Neural progenitor cell (in vitro differentiated cells): ENCODE measurements at regions not wholly inside any gene's neighbourhood (a gene's known extent, or its start where the extent isn't known, plus 50 kb on each side); places are given as distances from the start of the nearest gene placed in this dataset.

ENCODE experiments used
- DNase-seq: peaks from one replicate; pipeline ENCODE4 v3.0.0-alpha.2; 2016; ENCODE audit warnings: low spot score
- H2AFZ ChIP-seq: fragments of 200-600 bp; sonication (generic); replicated peaks from 2 replicates; pipeline ENCODE4 v1.6.1; 2016; ENCODE audit warnings: antibody characterized with exemption
- H3F3A ChIP-seq: fragments of 200-600 bp; sonication (generic); 2 replicates; pipeline ENCODE4 v1.6.1; 2016; ENCODE audit warnings: antibody characterized with exemption, low read depth
- H3K27ac ChIP-seq: fragments of 200-600 bp; sonication (generic); 2 replicates; pipeline ENCODE4 v1.5.1; 2016; ENCODE audit warnings: mild to moderate bottlenecking
- H3K27me3 ChIP-seq: fragments of 200-600 bp; sonication (generic); 2 replicates; pipeline ENCODE4 v1.6.1; 2016; ENCODE audit warnings: mild to moderate bottlenecking, moderate library complexity
- H3K36me3 ChIP-seq: fragments of 200-600 bp; sonication (generic); 2 replicates; pipeline ENCODE4 v1.5.1; 2016
- H3K4me1 ChIP-seq: fragments of 200-600 bp; sonication (generic); 2 replicates; pipeline ENCODE4 v1.6.1; 2016; ENCODE audit warnings: mixed run types
- H3K4me2 ChIP-seq: fragments of 200-600 bp; sonication (generic); 2 replicates; pipeline ENCODE4 v1.6.1; 2016
- H3K4me3 ChIP-seq: fragments of 200-600 bp; sonication (generic); 2 replicates; pipeline ENCODE4 v1.5.1; 2016
- H3K79me2 ChIP-seq: fragments of 200-600 bp; sonication (generic); 2 replicates; pipeline ENCODE4 v1.6.1; 2016; ENCODE audit warnings: low read depth
- H3K9ac ChIP-seq: fragments of 200-600 bp; sonication (generic); 2 replicates; pipeline ENCODE4 v1.6.1; 2016
- H3K9me3 ChIP-seq: fragments of 200-600 bp; sonication (generic); 2 replicates; pipeline ENCODE4 v1.5.1; 2016; ENCODE audit warnings: low read depth
- H4K20me1 ChIP-seq: fragments of 200-600 bp; sonication (generic); 2 replicates; pipeline ENCODE4 v1.6.1; 2016; ENCODE audit warnings: low read depth
- H3K27ac Mint-ChIP-seq: 3 replicates; pipeline ENCODE4 v1.8.0; 2021; ENCODE audit warnings: mixed read lengths
- H3K27me3 Mint-ChIP-seq: 2 replicates; pipeline ENCODE4 v1.8.0; 2022; ENCODE audit warnings: low read depth, mild to moderate bottlenecking, inconsistent platforms, moderate library complexity, mixed read lengths; ENCODE audit not compliant: insufficient read depth
- H3K36me3 Mint-ChIP-seq: 3 replicates; pipeline ENCODE4 v1.8.0; 2021; ENCODE audit warnings: mixed read lengths
- H3K4me1 Mint-ChIP-seq: 3 replicates; pipeline ENCODE4 v1.8.0; 2021; ENCODE audit warnings: mixed read lengths
- H3K4me3 Mint-ChIP-seq: 3 replicates; pipeline ENCODE4 v1.8.0; 2021; ENCODE audit warnings: mild to moderate bottlenecking, moderate library complexity, mixed read lengths
- H3K9me3 Mint-ChIP-seq: 3 replicates; pipeline ENCODE4 v1.8.0; 2020; ENCODE audit warnings: mixed read lengths
- CTCF ChIP-seq: fragments of 200-600 bp; sonication (generic); IDR thresholded peaks from 2 replicates; pipeline ENCODE4 v1.5.1; 2017; ENCODE audit warnings: antibody characterized with exemption, mild to moderate bottlenecking
- EZH2 ChIP-seq: fragments of 200-600 bp; sonication (generic); IDR thresholded peaks from 2 replicates; pipeline ENCODE4 v1.6.1; 2017; ENCODE audit warnings: antibody characterized with exemption, mild to moderate bottlenecking, moderate library complexity
- EZH2phosphoT487 ChIP-seq: fragments of 200-600 bp; sonication (generic); IDR thresholded peaks from 2 replicates; pipeline ENCODE4 v1.6.1; 2017; ENCODE audit warnings: antibody characterized with exemption

- no peaks in the 10 kb centered on the region for H3K4me1 ChIP-seq
- H3K4me3 Mint-ChIP-seq, result no peak overlapping the region
- H3K36me3 ChIP-seq, result no peaks in the 10 kb centered on the region
- no peaks in the 10 kb centered on the region for H3K9me3 Mint-ChIP-seq
- no peak overlapping the region for H3K27ac ChIP-seq
- H3K4me3 ChIP-seq, result no peak overlapping the region
- H3F3A ChIP-seq, result no peaks in the 10 kb centered on the region
- no peaks in the 10 kb centered on the region for H4K20me1 ChIP-seq
- no peaks in the 10 kb centered on the region for H3K27me3 ChIP-seq
- no peak overlapping the region for H3K9ac ChIP-seq
- H3K27me3 Mint-ChIP-seq, result no peaks in the 10 kb centered on the region
- no peaks in the 10 kb centered on the region for H3K9me3 ChIP-seq
- TF ChIP-seq EZH2phosphoT487, result no peak
- TF ChIP-seq EZH2, result no peak
- TF ChIP-seq CTCF, result no peak
- no peak overlapping the region for H2AFZ ChIP-seq
- DNase-seq, result no peak
- no peak overlapping the region for H3K4me2 ChIP-seq
- H3K79me2 ChIP-seq, result no peaks in the 10 kb centered on the region
- H3K36me3 Mint-ChIP-seq, result no peaks in the 10 kb centered on the region
- H3K27ac Mint-ChIP-seq, result no peak overlapping the region
- no peaks in the 10 kb centered on the region for H3K4me1 Mint-ChIP-seq
These were observed 1662.6 kb upstream of the SEL1L start for GRCh38 chr14:83196236-83196635.

- H3K79me2 ChIP-seq, result no peaks in the 10 kb centered on the region
- Mint-ChIP-seq H3K4me3 (no peak overlapping the region), H3K27ac (no peak overlapping the region), H3K4me1 (no peaks in the 10 kb centered on the region), H3K36me3 (no peaks in the 10 kb centered on the region), H3K27me3 (no peaks in the 10 kb centered on the region), H3K9me3 (no peaks in the 10 kb centered on the region)
- H3K4me2 ChIP-seq, result no peak overlapping the region
- no peak overlapping the region for H3K9ac ChIP-seq
- no peak overlapping the region for H3K4me3 ChIP-seq
- no peaks in the 10 kb centered on the region for H4K20me1 ChIP-seq
- no peak for DNase-seq
- no peak overlapping the region for H2AFZ ChIP-seq
- no peaks in the 10 kb centered on the region for H3K9me3 ChIP-seq
- H3K27ac ChIP-seq, result no peak overlapping the region
- no peak for TF ChIP-seq EZH2
- TF ChIP-seq EZH2phosphoT487, result no peak
- no peak for TF ChIP-seq CTCF
- H3F3A ChIP-seq, result no peaks in the 10 kb centered on the region
- no peaks in the 10 kb centered on the region for H3K4me1 ChIP-seq
- no peaks in the 10 kb centered on the region for H3K27me3 ChIP-seq
- H3K36me3 ChIP-seq, result no peaks in the 10 kb centered on the region
These were observed 1663.6 kb upstream of the SEL1L start for GRCh38 chr14:83197271-83197670.

GRCh38 chr14:83207550-83207949, 1673.9 kb upstream of the SEL1L start:
- DNase-seq, result no peak
- no peaks in the 10 kb centered on the region for H3K9me3 ChIP-seq
- H4K20me1 ChIP-seq, result no peaks in the 10 kb centered on the region
- H3K36me3 ChIP-seq, result no peaks in the 10 kb centered on the region
- H3K27ac ChIP-seq, result no peak overlapping the region
- no peak overlapping the region for H3K4me2 ChIP-seq
- TF ChIP-seq EZH2phosphoT487, result no peak
- TF ChIP-seq EZH2, result no peak
- TF ChIP-seq CTCF, result no peak
- no peaks in the 10 kb centered on the region for H3K9me3 Mint-ChIP-seq
- H3K27me3 ChIP-seq, result no peaks in the 10 kb centered on the region
- H3K27ac Mint-ChIP-seq, result no peak overlapping the region
- no peaks in the 10 kb centered on the region for H3K36me3 Mint-ChIP-seq
- H3K4me1 ChIP-seq, result no peaks in the 10 kb centered on the region
- H3K4me1 Mint-ChIP-seq, result no peaks in the 10 kb centered on the region
- no peak overlapping the region for H3K9ac ChIP-seq
- H3F3A ChIP-seq, result no peaks in the 10 kb centered on the region
- H3K79me2 ChIP-seq, result no peaks in the 10 kb centered on the region
- no peak overlapping the region for H2AFZ ChIP-seq
- H3K4me3 ChIP-seq, result no peak overlapping the region
- no peaks in the 10 kb centered on the region for H3K27me3 Mint-ChIP-seq
- no peak overlapping the region for H3K4me3 Mint-ChIP-seq

GRCh38 chr14:83208341-83208740, 1674.7 kb upstream of the SEL1L start:
- no peaks in the 10 kb centered on the region for H3K79me2 ChIP-seq
- no peaks in the 10 kb centered on the region for H3F3A ChIP-seq
- H3K4me3 ChIP-seq, result no peak overlapping the region
- Mint-ChIP-seq H3K4me3 (no peak overlapping the region), H3K27me3 (no peaks in the 10 kb centered on the region), H3K27ac (no peak overlapping the region), H3K36me3 (no peaks in the 10 kb centered on the region), H3K9me3 (no peaks in the 10 kb centered on the region), H3K4me1 (no peaks in the 10 kb centered on the region)
- no peaks in the 10 kb centered on the region for H3K4me1 ChIP-seq
- no peaks in the 10 kb centered on the region for H4K20me1 ChIP-seq
- no peak overlapping the region for H3K9ac ChIP-seq
- H3K36me3 ChIP-seq, result no peaks in the 10 kb centered on the region
- H3K27me3 ChIP-seq, result no peaks in the 10 kb centered on the region
- H3K4me2 ChIP-seq, result no peak overlapping the region
- no peak overlapping the region for H3K27ac ChIP-seq
- no peaks in the 10 kb centered on the region for H3K9me3 ChIP-seq
- TF ChIP-seq EZH2phosphoT487 (no peak), CTCF (no peak), EZH2 (no peak)
- DNase-seq, result no peak
- no peak overlapping the region for H2AFZ ChIP-seq
